HepG2 (cell line): ENCODE measurements at regions not wholly inside any gene's neighbourhood (a gene's known extent, or its start where the extent isn't known, plus 50 kb on each side); places are given as distances from the start of the nearest gene placed in this dataset.

ENCODE experiments used
- ATAC-seq: fragments of 200-7000 bp; cut with Tn5 transposase; 3 replicates; pipeline ENCODE4 v1.9.1; 2020; ENCODE audit warnings: mild to moderate bottlenecking, moderate library complexity
- BruUV-seq: library from RNA; stranded (reverse); fragments of 400-500 nt; replicated peaks from 2 replicates; lab custom pipeline; 2021; lab: Mats Ljungman, UMichigan
- CTCF ChIA-PET: fragments of 300-600 bp; formaldehyde crosslinking; extraction: SDS; loops from one replicate; lab custom pipeline; 2021; ENCODE audit warnings: low total read pairs, inconsistent platforms, low intra/inter-chr PET ratio; lab: Yijun Ruan, JAX
- POLR2A ChIA-PET: fragments of 350-600 bp; sonication (Branson Sonifier 250); formaldehyde crosslinking; loops from one replicate; lab custom pipeline; 2020; ENCODE audit warnings: antibody characterized with exemption, inconsistent platforms; lab: Yijun Ruan, JAX
- DNase-seq: peaks from one replicate; pipeline ENCODE4 v3.0.0-alpha.2; 2015; ENCODE audit warnings: low spot score
- FAIRE-seq: peaks from 3 replicates; lab custom pipeline; 2011; peaks lifted over from hg19 to GRCh38; lab: Jason Lieb, UNC
- H2AFZ ChIP-seq: one replicate; pipeline ENCODE4 v1.6.1; 2011; ENCODE audit warnings: low read length, inconsistent platforms
- H3K27ac ChIP-seq: fragments of 300-600 bp; 3 replicates; pipeline ENCODE4 v1.8.0; 2011; ENCODE audit warnings: mixed run types, mild to moderate bottlenecking, mixed read lengths, low read length, inconsistent platforms; ENCODE audit not compliant: insufficient read depth; ENCODE audit errors: extremely low read length
- H3K27me3 ChIP-seq, 2 experiments: fragments of 200-600 bp in 1 of 2; 2 replicates in 1 of 2; 3 replicates in 1 of 2; pipeline versions ENCODE4 v1.6.0 to v1.8.0; 2011; ENCODE audit warnings: low read length in 2 of 2, mild to moderate bottlenecking in 2 of 2, moderate library complexity in 2 of 2, inconsistent platforms in 1 of 2; ENCODE audit not compliant: insufficient read depth in 2 of 2, control insufficient read depth in 1 of 2
- H3K36me3 ChIP-seq, 2 experiments: fragments of 200-600 bp in 1 of 2; replicated peaks in 1 of 2; 2 replicates in 1 of 2; 3 replicates in 1 of 2; pipeline versions ENCODE4 v1.5.1 to v1.8.0; 2011; ENCODE audit warnings: low read length in 2 of 2, inconsistent platforms in 1 of 2; ENCODE audit not compliant: insufficient read depth in 2 of 2, control insufficient read depth in 1 of 2
- H3K4me1 ChIP-seq: 2 replicates; pipeline ENCODE4 v1.5.1; 2012; ENCODE audit warnings: low read length, inconsistent platforms; ENCODE audit not compliant: insufficient read depth
- H3K4me2 ChIP-seq: 2 replicates; pipeline ENCODE4 v1.6.0; 2011; ENCODE audit warnings: low read depth, low read length, inconsistent platforms
- H3K4me3 ChIP-seq, 3 experiments: fragments of 200-600 bp in 1 of 3; sonication (generic), shearing (Covaris generic) in 1 of 3; replicated peaks in 1 of 3; 2 replicates each; pipeline ENCODE4 v1.5.1; 2011 to 2016; ENCODE audit warnings: low read length in 3 of 3, inconsistent platforms in 2 of 3, low read depth in 2 of 3, mild to moderate bottlenecking in 2 of 3, control low read depth in 1 of 3, mixed read lengths in 1 of 3; ENCODE audit not compliant: insufficient read depth in 1 of 3
- H3K79me2 ChIP-seq: one replicate; pipeline ENCODE4 v1.6.1; 2011; ENCODE audit warnings: low read length, inconsistent platforms; ENCODE audit not compliant: insufficient read depth
- H3K9ac ChIP-seq: 2 replicates; pipeline ENCODE4 v1.6.0; 2011; ENCODE audit warnings: mild to moderate bottlenecking, low read depth, low read length, inconsistent platforms; ENCODE audit not compliant: insufficient read depth
- H3K9me3 ChIP-seq: 2 replicates; pipeline ENCODE4 v1.5.1; 2012; ENCODE audit warnings: mild to moderate bottlenecking, low read length
- H4K20me1 ChIP-seq: 2 replicates; pipeline ENCODE4 v1.6.0; 2011; ENCODE audit warnings: inconsistent platforms, mild to moderate bottlenecking, low read length, moderate library complexity; ENCODE audit not compliant: insufficient read depth
- BORCS8-MEF2B ChIP-seq: sonication (generic); formaldehyde crosslinking; IDR thresholded peaks from 2 replicates; pipeline ENCODE4 v1.8.0; 2022; ENCODE audit warnings: mild to moderate bottlenecking, missing genetic modification reagents
- HNRNPL ChIP-seq: fragments of 200-400 bp; formaldehyde crosslinking; IDR thresholded peaks from 2 replicates; pipeline ENCODE4 v1.6.1; 2017; ENCODE audit warnings: mild to moderate bottlenecking, low read depth, low read length
- RBAK ChIP-seq: sonication (generic); formaldehyde crosslinking; IDR thresholded peaks from 2 replicates; pipeline ENCODE4 v1.5.1; 2020; ENCODE audit warnings: mild to moderate bottlenecking, missing genetic modification reagents
- ZFP36L1 ChIP-seq: sonication (generic); formaldehyde crosslinking; IDR thresholded peaks from 2 replicates; pipeline ENCODE4 v1.8.0; 2022; ENCODE audit warnings: mild to moderate bottlenecking, missing genetic modification reagents, moderate library complexity
- ZNF256 ChIP-seq: sonication (generic); formaldehyde crosslinking; conservative IDR thresholded peaks from 2 replicates; pipeline ENCODE4 v1.4.0; 2020; ENCODE audit warnings: missing genetic modification reagents
- ZNF431 ChIP-seq: sonication (generic); formaldehyde crosslinking; IDR thresholded peaks from 2 replicates; pipeline ENCODE4 v1.9.0; 2022; ENCODE audit warnings: missing genetic modification reagents, low read depth, mild to moderate bottlenecking, borderline replicate concordance
- ZNF432 ChIP-seq: sonication (generic); formaldehyde crosslinking; IDR thresholded peaks from 2 replicates; pipeline ENCODE4 v1.5.0; 2020; ENCODE audit warnings: missing genetic modification reagents, mild to moderate bottlenecking, borderline replicate concordance
- ZNF691 ChIP-seq: sonication (generic); formaldehyde crosslinking; IDR thresholded peaks from 2 replicates; pipeline ENCODE4 v1.4.0; 2020; ENCODE audit warnings: missing genetic modification reagents, low read depth, mild to moderate bottlenecking, borderline replicate concordance
- WGBS: methylation state at CpG from one replicate; pipeline ENCODE4 v1.1.6; 2017; ENCODE audit warnings: low lambda C conversion rate; 5-methylcytosine and 5-hydroxymethylcytosine counted together
- in situ Hi-C: cut with HindIII; loops from 2 replicates; pipeline ENCODE4 v1.10.0; 2017; ENCODE audit warnings: low pct_unique_long_range_greater_than_20kb; ENCODE audit not compliant: extremely low pct_ligation_motif_present
- intact Hi-C: fragments of 100-400 bp; cut with micrococcal nuclease; formaldehyde crosslinking; loops from one replicate; pipeline ENCODE4 v1.10.0; 2022; ENCODE audit not compliant: unreplicated experiment

- Histone ChIP-seq H3K4me3 (no peak overlapping the region), H3K36me3 (no peaks in the 10 kb centered on the region), H3K4me1 (no peaks in the 10 kb centered on the region), H3K4me2 (no peak overlapping the region), H4K20me1 (no peaks in the 10 kb centered on the region), H3K27ac (no peak overlapping the region), H2AFZ (no peak overlapping the region), H3K9me3 (no peaks in the 10 kb centered on the region), H3K79me2 (no peaks in the 10 kb centered on the region), H3K9ac (no peak overlapping the region), H3K27me3 (peaks cover under 1 to 2% of the 10 kb centered on the region in 2 experiments; a peak in 2 of 5 replicates)
- DNase-seq (no peak), FAIRE-seq (no peak), ATAC-seq (no peak)
- intact Hi-C loops, result loop anchor here (10.0 kb wide), 1 partner anchor 66 kb away; no protein-coding TSS in a partner anchor
- CTCF ChIA-PET, result no interaction called here
- no peak for TF ChIP-seq RBAK (CRISPR knock-in tag)
- no peak for TF ChIP-seq HNRNPL
- TF ChIP-seq ZNF431 (CRISPR knock-in tag), result no peak
- no peak for TF ChIP-seq ZNF432 (CRISPR knock-in tag)
- no peak for TF ChIP-seq ZNF691 (CRISPR knock-in tag)
- TF ChIP-seq BORCS8-MEF2B (CRISPR knock-in tag), result no peak
- no peak for TF ChIP-seq ZFP36L1 (CRISPR knock-in tag)
- in situ Hi-C loops, result no loop called here
- POLR2A ChIA-PET, result no interaction called here
- BruUV-seq, result no TSS peak
- WGBS, result 0% methylated on average over 2 of the region's 2 CpGs
Observed at GRCh38 chr3:107920538-107920937, 170.3 kb downstream of the CD47 start.

- Histone ChIP-seq H3K27me3 (peaks cover 0 to 2% of the 10 kb centered on the region in 2 experiments; a peak in 1 of 5 replicates), H2AFZ (no peak overlapping the region), H4K20me1 (no peaks in the 10 kb centered on the region), H3K4me3 (no peak overlapping the region), H3K79me2 (no peaks in the 10 kb centered on the region), H3K9me3 (no peaks in the 10 kb centered on the region), H3K4me2 (no peak overlapping the region), H3K27ac (no peak overlapping the region), H3K4me1 (no peaks in the 10 kb centered on the region), H3K36me3 (no peaks in the 10 kb centered on the region), H3K9ac (no peak overlapping the region)
- no CpG with 5 or more reads among the region's 3 CpGs for WGBS
- FAIRE-seq (no peak), ATAC-seq (no peak), DNase-seq (no peak)
- TF ChIP-seq ZNF256 (CRISPR knock-in tag), result no peak
- intact Hi-C loops, result no loop called here
- POLR2A ChIA-PET, result no interaction called here
- BruUV-seq, result no TSS peak
- CTCF ChIA-PET, result no interaction called here
- in situ Hi-C loops, result no loop called here
Observed at GRCh38 chr3:107919239-107919638, 171.6 kb downstream of the CD47 start.
